H9 (cell line): ENCODE measurements at regions not wholly inside any gene's neighbourhood (a gene's known extent, or its start where the extent isn't known, plus 50 kb on each side); places are given as distances from the start of the nearest gene placed in this dataset.

Experiments used
- DNase-seq: peaks from one replicate; pipeline ENCODE4 v3.0.0-alpha.2; 2017
- H2AFZ ChIP-seq: one replicate; pipeline ENCODE4 v1.6.1; 2013; ENCODE audit warnings: mild to moderate bottlenecking, low read length, control low read depth, moderate library complexity
- H2AK5ac ChIP-seq: 2 replicates; pipeline ENCODE4 v1.6.1; 2013; ENCODE audit warnings: low read length, control low read depth, mixed read lengths; ENCODE audit not compliant: insufficient read length
- H2BK120ac ChIP-seq: one replicate; pipeline ENCODE4 v1.6.1; 2013; ENCODE audit warnings: low read depth, mild to moderate bottlenecking, low read length, control low read depth, inconsistent platforms; ENCODE audit not compliant: poor library complexity, severe bottlenecking
- H2BK12ac ChIP-seq: 2 replicates; pipeline ENCODE4 v1.6.1; 2013; ENCODE audit warnings: low read length, control low read depth, mixed read lengths, low read depth; ENCODE audit not compliant: insufficient read length
- H2BK15ac ChIP-seq: 2 replicates; pipeline ENCODE4 v1.6.1; 2013; ENCODE audit warnings: low read depth, low read length, control low read depth
- H2BK20ac ChIP-seq: one replicate; pipeline ENCODE4 v1.6.1; 2013; ENCODE audit warnings: low read depth, mild to moderate bottlenecking, low read length, control low read depth, inconsistent platforms; ENCODE audit not compliant: poor library complexity, severe bottlenecking
- H2BK5ac ChIP-seq: 2 replicates; pipeline ENCODE4 v1.6.1; 2013; ENCODE audit warnings: low read length, control low read depth, mixed read lengths; ENCODE audit not compliant: insufficient read length
- H3K14ac ChIP-seq: 2 replicates; pipeline ENCODE4 v1.6.1; 2013; ENCODE audit warnings: low read length, control low read depth; ENCODE audit not compliant: insufficient read depth
- H3K18ac ChIP-seq: 2 replicates; pipeline ENCODE4 v1.6.1; 2013; ENCODE audit warnings: low read depth, mild to moderate bottlenecking, mixed read lengths, low read length, control low read depth; ENCODE audit not compliant: insufficient read length
- H3K23ac ChIP-seq: 2 replicates; pipeline ENCODE4 v1.6.1; 2013; ENCODE audit warnings: low read length, control low read depth, mixed read lengths, low read depth; ENCODE audit not compliant: insufficient read length
- H3K23me2 ChIP-seq: 2 replicates; pipeline ENCODE4 v1.6.1; 2013; ENCODE audit warnings: low read depth, mild to moderate bottlenecking, mixed read lengths, low read length, control low read depth; ENCODE audit not compliant: insufficient read length, poor library complexity, severe bottlenecking
- H3K27ac ChIP-seq: 2 replicates; pipeline ENCODE4 v1.5.1; 2013; ENCODE audit warnings: low read length, control low read depth, mixed read lengths, low read depth; ENCODE audit not compliant: insufficient read length
- H3K27me3 ChIP-seq: 2 replicates; pipeline ENCODE4 v1.6.1; 2013; ENCODE audit warnings: low read length, control low read depth, inconsistent platforms; ENCODE audit not compliant: insufficient read depth
- H3K4ac ChIP-seq: 2 replicates; pipeline ENCODE4 v1.6.1; 2013; ENCODE audit warnings: low read depth, mild to moderate bottlenecking, control low read depth, inconsistent platforms, low read length, moderate library complexity
- H3K4me1 ChIP-seq: 2 replicates; pipeline ENCODE4 v1.6.1; 2013; ENCODE audit warnings: low read length, control low read depth, inconsistent platforms; ENCODE audit not compliant: insufficient read depth
- H3K4me2 ChIP-seq: 2 replicates; pipeline ENCODE4 v1.6.1; 2013; ENCODE audit warnings: low read length, control low read depth, mixed read lengths; ENCODE audit not compliant: insufficient read length, insufficient read depth
- H3K56ac ChIP-seq: 2 replicates; pipeline ENCODE4 v1.6.1; 2013; ENCODE audit warnings: low read depth, mild to moderate bottlenecking, mixed read lengths, low read length, control low read depth; ENCODE audit not compliant: insufficient read length
- H3K79me1 ChIP-seq: 2 replicates; pipeline ENCODE4 v1.6.1; 2013; ENCODE audit warnings: low read depth, mild to moderate bottlenecking, moderate library complexity, low read length, control low read depth, inconsistent platforms; ENCODE audit not compliant: insufficient read depth, poor library complexity, severe bottlenecking
- H3K79me2 ChIP-seq: 2 replicates; pipeline ENCODE4 v1.6.1; 2013; ENCODE audit warnings: low read length, control low read depth, inconsistent platforms; ENCODE audit not compliant: insufficient read depth
- H3K9ac ChIP-seq: 2 replicates; pipeline ENCODE4 v1.6.1; 2013; ENCODE audit warnings: low read length, control low read depth, mixed read lengths; ENCODE audit not compliant: insufficient read length; ENCODE audit errors: extremely low read depth
- H3K9me3 ChIP-seq: one replicate; pipeline ENCODE4 v1.6.1; 2013; ENCODE audit warnings: low read depth, low read length, inconsistent platforms; ENCODE audit not compliant: control insufficient read depth
- H3T11ph ChIP-seq: one replicate; pipeline ENCODE4 v1.6.1; 2013; ENCODE audit warnings: mild to moderate bottlenecking, low read length, control low read depth, inconsistent platforms
- H4K20me1 ChIP-seq: one replicate; pipeline ENCODE4 v1.6.1; 2013; ENCODE audit not compliant: control insufficient read depth, insufficient read length, insufficient read depth
- H4K5ac ChIP-seq: 2 replicates; pipeline ENCODE4 v1.6.1; 2013; ENCODE audit warnings: low read depth, mild to moderate bottlenecking, mixed read lengths, low read length, control low read depth; ENCODE audit not compliant: insufficient read length
- H4K8ac ChIP-seq: replicated peaks from 2 replicates; pipeline ENCODE4 v1.6.1; 2013; ENCODE audit warnings: low read length, control low read depth, mixed read lengths, low read depth; ENCODE audit not compliant: insufficient read length
- H4K91ac ChIP-seq: 2 replicates; pipeline ENCODE4 v1.6.1; 2013; ENCODE audit warnings: low read depth, mild to moderate bottlenecking, moderate library complexity, mixed read lengths, low read length, control low read depth; ENCODE audit not compliant: insufficient read length
- H3K27ac Mint-ChIP-seq, 3 experiments: 2 replicates in 2 of 3; 3 replicates in 1 of 3; pipeline ENCODE4 v1.8.0; 2020 to 2021; ENCODE audit warnings: mixed read lengths in 3 of 3, mild to moderate bottlenecking in 1 of 3, moderate library complexity in 1 of 3
- H3K27me3 Mint-ChIP-seq: 2 replicates; pipeline ENCODE4 v1.8.0; 2021; ENCODE audit warnings: low read depth, mild to moderate bottlenecking, moderate library complexity, mixed read lengths
- H3K36me3 Mint-ChIP-seq, 3 experiments: 2 replicates in 2 of 3; 3 replicates in 1 of 3; pipeline ENCODE4 v1.8.0; 2020 to 2021; ENCODE audit warnings: low read depth in 3 of 3, mixed read lengths in 3 of 3; ENCODE audit not compliant: insufficient read depth in 1 of 3
- H3K4me1 Mint-ChIP-seq, 2 experiments: 2 replicates each; pipeline ENCODE4 v1.8.0; 2020; ENCODE audit warnings: mixed read lengths in 2 of 2
- H3K4me3 Mint-ChIP-seq, 2 experiments: 2 replicates in 1 of 2; 3 replicates in 1 of 2; pipeline ENCODE4 v1.8.0; 2020 to 2021; ENCODE audit warnings: mild to moderate bottlenecking in 2 of 2, mixed read lengths in 2 of 2, moderate library complexity in 1 of 2
- H3K9me3 Mint-ChIP-seq, 2 experiments: 2 replicates in 1 of 2; 3 replicates in 1 of 2; pipeline ENCODE4 v1.8.0; 2020; ENCODE audit warnings: mild to moderate bottlenecking in 2 of 2, mixed read lengths in 2 of 2, moderate library complexity in 1 of 2
- WGBS: extraction: QIAGEN DNeasy Blood & Tissue Kit; methylation state at CpG from one replicate; pipeline ENCODE4 v1.1.7; 2013; ENCODE audit warnings: missing lambda C conversion rate, low lambda C conversion rate, mixed read lengths; ENCODE audit not compliant: insufficient read length; ENCODE audit errors: extremely low coverage; 5-methylcytosine and 5-hydroxymethylcytosine counted together
- TF ChIP-seq, protein P1 (sequence below): fragments of 200-600 bp; sonication (generic); conservative IDR thresholded peaks from 3 replicates; pipeline ENCODE4 v1.8.0; 2021; ENCODE audit warnings: antibody characterized with exemption, mild to moderate bottlenecking

DNA sequence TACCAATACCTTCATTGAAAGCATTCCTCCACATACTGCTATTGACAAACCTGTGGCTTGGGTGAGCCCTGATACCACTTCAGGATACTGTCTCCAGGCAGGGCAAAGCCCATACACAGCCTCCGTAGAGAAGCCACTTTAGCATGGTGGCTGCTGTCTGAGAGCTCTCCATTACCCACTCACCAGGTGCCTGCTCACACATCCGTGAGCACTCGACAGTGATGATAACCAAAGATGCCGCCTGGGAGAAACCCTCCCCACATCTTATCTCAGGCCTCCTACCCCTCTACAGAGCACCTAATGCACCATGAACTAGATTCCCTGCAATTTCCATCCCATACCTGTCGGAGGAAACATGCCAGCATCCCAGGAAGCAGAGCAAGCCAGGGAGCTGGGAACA lies 57.6 kb upstream of the KLHL29 start:
- H3K4me1 Mint-ChIP-seq: peaks cover 3 to 8% of the 10 kb centered on the region in 2 experiments; a peak in 3 of 4 replicates
- no peak overlapping the region for H3K27ac ChIP-seq
- no peaks in the 10 kb centered on the region for H3K79me2 ChIP-seq
- H2BK20ac ChIP-seq: no peak overlapping the region
- no peak overlapping the region for H3K18ac ChIP-seq
- no peak overlapping the region for H2BK12ac ChIP-seq
- H3K27ac Mint-ChIP-seq: no peak overlapping the region
- no peak overlapping the region for H3K4me2 ChIP-seq
- H4K5ac ChIP-seq: no peak overlapping the region
- H4K20me1 ChIP-seq: no peaks in the 10 kb centered on the region
- no peak overlapping the region for H3K56ac ChIP-seq
- no peaks in the 10 kb centered on the region for H3K9me3 Mint-ChIP-seq
- no peak overlapping the region for H3K4ac ChIP-seq
- H2AFZ ChIP-seq: no peak overlapping the region
- no peak overlapping the region for H4K8ac ChIP-seq
- no peak for DNase-seq
- no peaks in the 10 kb centered on the region for H3K36me3 Mint-ChIP-seq
- H3K23ac ChIP-seq: no peak overlapping the region
- H2BK120ac ChIP-seq: no peak overlapping the region
- H3K27me3 Mint-ChIP-seq: peaks cover 22% of the 10 kb centered on the region
- no peaks in the 10 kb centered on the region for H3K79me1 ChIP-seq
- no peak overlapping the region for H4K91ac ChIP-seq
- WGBS: no CpG with 5 or more reads among the region's 5 CpGs
- H2BK5ac ChIP-seq: no peak overlapping the region
- H3K9me3 ChIP-seq: no peaks in the 10 kb centered on the region
- H3K27me3 ChIP-seq: no peaks in the 10 kb centered on the region
- no peak overlapping the region for H2AK5ac ChIP-seq
- no peak overlapping the region for H3K9ac ChIP-seq
- no peaks in the 10 kb centered on the region for H3K23me2 ChIP-seq
- no peak overlapping the region for H3K14ac ChIP-seq
- no peak overlapping the region for H3T11ph ChIP-seq
- H3K4me3 Mint-ChIP-seq: no peak overlapping the region
- H2BK15ac ChIP-seq: no peak overlapping the region
- TF ChIP-seq, protein P1, sequence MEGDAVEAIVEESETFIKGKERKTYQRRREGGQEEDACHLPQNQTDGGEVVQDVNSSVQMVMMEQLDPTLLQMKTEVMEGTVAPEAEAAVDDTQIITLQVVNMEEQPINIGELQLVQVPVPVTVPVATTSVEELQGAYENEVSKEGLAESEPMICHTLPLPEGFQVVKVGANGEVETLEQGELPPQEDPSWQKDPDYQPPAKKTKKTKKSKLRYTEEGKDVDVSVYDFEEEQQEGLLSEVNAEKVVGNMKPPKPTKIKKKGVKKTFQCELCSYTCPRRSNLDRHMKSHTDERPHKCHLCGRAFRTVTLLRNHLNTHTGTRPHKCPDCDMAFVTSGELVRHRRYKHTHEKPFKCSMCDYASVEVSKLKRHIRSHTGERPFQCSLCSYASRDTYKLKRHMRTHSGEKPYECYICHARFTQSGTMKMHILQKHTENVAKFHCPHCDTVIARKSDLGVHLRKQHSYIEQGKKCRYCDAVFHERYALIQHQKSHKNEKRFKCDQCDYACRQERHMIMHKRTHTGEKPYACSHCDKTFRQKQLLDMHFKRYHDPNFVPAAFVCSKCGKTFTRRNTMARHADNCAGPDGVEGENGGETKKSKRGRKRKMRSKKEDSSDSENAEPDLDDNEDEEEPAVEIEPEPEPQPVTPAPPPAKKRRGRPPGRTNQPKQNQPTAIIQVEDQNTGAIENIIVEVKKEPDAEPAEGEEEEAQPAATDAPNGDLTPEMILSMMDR: no peak
- 0 out of 2 replicates have a peak, but pooled peaks cover 3% of the 10 kb centered on the region for H3K4me1 ChIP-seq
